HG02610 (cell line): ENCODE measurements at regions not wholly inside any gene's neighbourhood (a gene's known extent, or its start where the extent isn't known, plus 50 kb on each side); places are given as distances from the start of the nearest gene placed in this dataset.

Source experiments
- ATAC-seq: cut with Tn5 transposase; IDR thresholded peaks from one replicate; pipeline ENCODE4 v1.9.1; 2021; ENCODE audit warnings: mild to moderate bottlenecking, moderate library complexity; ENCODE audit not compliant: unreplicated experiment

- ATAC-seq, result no peak
These were observed 51.4 kb upstream of the SOX2 start for GRCh38 chr3:181660337-181660736.

GRCh38 chr3:181637456-181637855 is 74.3 kb upstream of the SOX2 start:
- no peak for ATAC-seq

- ATAC-seq, result no peak
These were observed 74.7 kb upstream of the SOX2 start for GRCh38 chr3:181637056-181637455.

- no peak for ATAC-seq
These were observed 76.6 kb upstream of the SOX2 start for GRCh38 chr3:181635141-181635540.

GRCh38 chr3:181633556-181633955 is 78.2 kb upstream of the SOX2 start:
- ATAC-seq, result no peak

GRCh38 chr3:181631901-181632300 is 79.8 kb upstream of the SOX2 start:
- no peak for ATAC-seq

GRCh38 chr3:181630853-181631252 is 80.9 kb upstream of the SOX2 start:
- no peak for ATAC-seq

GRCh38 chr3:181629711-181630110 is 82.0 kb upstream of the SOX2 start:
- no peak for ATAC-seq

GRCh38 chr3:181629029-181629428 is 82.7 kb upstream of the SOX2 start:
- ATAC-seq, result no peak

- no peak for ATAC-seq
These were observed 83.3 kb upstream of the SOX2 start for GRCh38 chr3:181628384-181628783.

GRCh38 chr3:181626036-181626435 is 85.7 kb upstream of the SOX2 start:
- no peak for ATAC-seq

GRCh38 chr3:181623924-181624694 is 87.6 kb upstream of the SOX2 start:
- no peak for ATAC-seq

GRCh38 chr3:181622365-181622764 is 89.4 kb upstream of the SOX2 start:
- no peak for ATAC-seq

GRCh38 chr3:181619897-181620296 is 91.8 kb upstream of the SOX2 start:
- no peak for ATAC-seq

- ATAC-seq, result no peak
These were observed 93.5 kb upstream of the SOX2 start for GRCh38 chr3:181618260-181618659.

- ATAC-seq, result no peak
These were observed 95.3 kb upstream of the SOX2 start for GRCh38 chr3:181616088-181617070.

- ATAC-seq, result no peak
These were observed 96.1 kb upstream of the SOX2 start for GRCh38 chr3:181615666-181616065.

GRCh38 chr3:181614878-181615277 is 96.8 kb upstream of the SOX2 start:
- no peak for ATAC-seq

GRCh38 chr3:181613813-181614212 is 97.9 kb upstream of the SOX2 start:
- ATAC-seq, result no peak

- no peak for ATAC-seq
These were observed 98.5 kb upstream of the SOX2 start for GRCh38 chr3:181613191-181613590.

GRCh38 chr3:181610973-181611265 is 100.8 kb upstream of the SOX2 start:
- no peak for ATAC-seq
